Glomerular visceral epithelial cell (primary cell): ENCODE measurements at regions not wholly inside any gene's neighbourhood (a gene's known extent, or its start where the extent isn't known, plus 50 kb on each side); places are given as distances from the start of the nearest gene placed in this dataset.
"Not testable (repeated sequence)": the region's sequence is repeated elsewhere in the genome, so short reads cannot be mapped to it uniquely, and the experiment has no call there.

Experiments used
- DNase-seq: peaks from one replicate; pipeline ENCODE4 v3.0.0-alpha.2; 2016; ENCODE audit errors: extremely low spot score

DNA sequence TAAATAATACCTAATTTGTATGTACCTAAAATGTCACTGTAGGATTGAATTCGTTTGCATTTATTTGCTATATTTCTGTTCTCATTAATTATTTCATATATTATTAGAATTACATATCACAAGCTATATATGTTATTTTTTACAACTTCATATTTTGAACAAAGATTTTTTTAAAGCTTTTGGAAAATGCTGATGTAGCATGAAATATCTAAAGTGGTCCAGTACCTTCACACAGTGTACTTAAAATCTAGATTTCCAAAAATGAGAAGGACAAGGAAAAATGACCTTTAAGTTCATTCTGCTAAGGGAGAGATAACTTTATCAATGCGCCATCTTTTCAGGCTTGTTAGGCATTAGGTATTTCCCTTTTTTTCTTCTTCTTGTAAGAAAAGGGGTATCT, 71.8 kb downstream of the LARP7 start:
- no peak for DNase-seq

DNA sequence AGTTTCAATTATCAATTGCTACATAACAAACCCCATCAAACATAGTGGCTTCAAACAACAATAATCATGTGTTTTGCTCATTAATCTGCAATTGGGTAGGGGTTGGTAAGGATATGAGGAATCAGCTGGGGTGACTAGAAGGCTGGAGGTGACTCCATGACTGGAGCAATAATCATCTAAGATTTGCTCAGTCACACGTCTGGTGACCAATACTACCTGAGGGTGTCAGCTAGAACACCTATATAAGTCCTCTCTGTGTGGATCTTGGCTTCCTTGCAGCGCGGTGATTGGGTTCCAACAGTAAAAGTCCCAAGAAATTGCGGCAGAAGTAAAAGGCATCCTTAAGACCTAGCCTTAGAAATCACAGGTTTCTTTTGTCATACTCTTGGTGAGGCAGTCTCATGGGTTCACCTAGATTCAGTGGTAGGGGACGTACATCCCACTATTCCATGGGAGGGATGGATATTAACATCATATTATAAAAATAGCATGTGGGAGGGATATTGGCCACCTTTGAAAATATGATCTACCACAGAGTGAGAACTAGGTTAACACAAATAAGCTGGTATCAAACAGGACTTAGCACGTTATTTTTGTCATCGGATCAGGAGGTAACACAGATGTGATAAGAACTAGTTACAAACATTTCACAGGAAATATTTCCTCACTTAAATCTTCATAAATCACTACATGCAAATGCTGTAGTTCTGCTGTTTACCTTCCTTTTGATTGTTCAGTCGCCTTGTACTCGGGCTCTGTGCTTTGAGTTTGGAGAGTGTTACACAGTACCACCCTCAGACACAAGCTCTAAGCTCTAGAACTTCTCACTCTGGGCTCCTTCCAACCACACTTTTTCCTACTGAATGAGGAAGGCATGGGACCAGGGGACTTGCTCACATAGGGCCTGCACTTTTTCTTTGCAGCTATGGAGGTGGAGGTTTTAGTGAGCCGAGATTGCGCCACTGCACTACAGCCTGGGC, 78.3 kb downstream of the LARP7 start:
- DNase-seq = no peak

DNA sequence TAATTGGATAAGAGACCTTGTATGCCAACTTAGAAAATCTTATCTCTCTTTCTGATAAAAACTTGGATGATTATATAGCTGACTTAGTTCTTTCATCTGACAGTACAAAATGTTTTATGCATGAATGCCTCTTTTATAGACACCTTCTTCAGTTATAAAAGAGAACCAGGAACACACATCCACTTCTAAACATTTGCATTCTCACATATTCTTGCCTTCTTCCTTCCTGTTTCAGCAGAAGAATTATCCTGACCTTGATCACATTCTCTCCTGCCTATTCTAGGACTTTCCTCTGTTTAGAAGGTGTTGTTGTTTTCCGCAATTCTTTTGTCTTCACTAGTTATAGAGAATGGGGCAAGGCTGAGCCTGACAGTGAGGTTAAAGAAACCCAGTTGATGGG, 80.9 kb downstream of the LARP7 start:
- no peak for DNase-seq

DNA sequence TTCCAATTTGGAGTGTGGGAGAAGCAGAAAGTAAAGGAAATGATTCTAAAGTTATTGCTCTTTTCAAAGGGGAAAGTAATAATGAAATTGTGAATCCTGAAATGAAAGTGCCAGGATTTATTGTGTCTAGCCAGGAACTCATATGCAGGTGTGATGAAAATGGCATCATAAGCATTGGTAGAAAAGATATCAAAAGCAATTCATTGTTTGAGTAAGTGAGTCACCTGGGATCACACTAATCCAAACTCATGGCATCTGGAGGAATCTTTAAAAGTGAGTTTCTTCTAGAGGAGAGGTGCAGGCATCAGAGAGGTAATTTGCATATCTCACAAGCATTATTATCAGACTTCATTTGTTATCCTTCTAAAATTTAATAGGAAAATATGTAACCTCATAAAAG, 84.7 kb downstream of the LARP7 start:
- no peak for DNase-seq

DNA sequence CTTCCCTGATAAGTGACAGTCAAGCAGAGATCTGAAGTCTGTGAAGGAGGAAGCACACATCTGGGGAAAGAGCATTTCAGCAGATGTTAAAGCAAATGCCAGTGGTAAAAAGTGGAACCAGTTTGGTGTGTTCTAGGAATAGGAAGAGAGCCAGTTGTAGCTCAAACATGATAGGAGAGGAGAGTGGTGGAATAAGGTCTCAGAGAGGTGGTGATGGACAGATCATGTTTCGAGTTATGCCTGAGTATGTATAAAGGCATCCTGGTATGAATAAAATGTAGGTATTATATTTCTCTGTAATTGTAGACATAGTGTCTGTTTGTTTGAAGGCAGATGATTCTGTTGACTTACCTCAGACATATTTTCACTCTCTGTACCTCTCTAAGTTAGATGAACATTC, 89.1 kb downstream of the LARP7 start:
- DNase-seq = no peak

DNA sequence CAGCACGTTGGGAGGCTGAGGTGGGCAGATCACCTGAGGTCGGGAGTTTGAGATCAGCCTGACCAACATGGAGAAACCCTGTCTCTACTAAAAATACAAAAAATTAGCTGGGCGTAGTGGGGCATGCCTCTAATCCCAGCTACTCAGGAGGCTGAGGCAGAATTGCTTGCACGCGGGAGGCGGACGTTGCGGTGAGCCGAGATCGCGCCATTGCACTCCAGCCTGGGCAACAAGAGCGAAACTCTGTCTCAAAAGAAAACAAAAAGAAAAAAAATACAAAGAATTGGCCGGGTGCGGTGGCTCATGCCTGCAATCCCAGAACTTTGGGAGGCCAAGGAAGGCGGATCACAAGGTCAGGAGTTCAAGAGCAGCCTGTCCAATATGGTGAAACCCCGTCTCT, 90.8 kb downstream of the LARP7 start:
- not testable (repeated sequence) for DNase-seq

DNA sequence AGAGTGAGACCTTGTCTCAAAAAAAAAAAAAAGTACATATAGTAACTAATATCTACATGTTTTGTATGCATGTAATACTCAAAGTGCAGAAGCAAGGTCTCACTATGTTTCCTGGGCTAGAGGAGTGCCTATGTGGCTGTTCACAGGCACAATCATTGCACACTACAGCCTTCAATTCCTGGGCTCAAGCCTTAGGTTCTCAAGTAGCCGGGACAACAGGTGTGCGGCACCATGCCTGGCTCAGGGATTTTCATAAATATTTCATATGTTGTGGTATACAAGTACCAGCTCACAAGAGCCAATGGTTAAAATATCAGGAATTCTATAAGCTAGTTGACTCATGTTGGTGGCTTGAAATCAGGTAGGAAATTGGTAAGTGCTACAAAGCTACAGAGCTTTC, 94.8 kb downstream of the LARP7 start:
- peak; percentile 7 for DNase-seq

DNA sequence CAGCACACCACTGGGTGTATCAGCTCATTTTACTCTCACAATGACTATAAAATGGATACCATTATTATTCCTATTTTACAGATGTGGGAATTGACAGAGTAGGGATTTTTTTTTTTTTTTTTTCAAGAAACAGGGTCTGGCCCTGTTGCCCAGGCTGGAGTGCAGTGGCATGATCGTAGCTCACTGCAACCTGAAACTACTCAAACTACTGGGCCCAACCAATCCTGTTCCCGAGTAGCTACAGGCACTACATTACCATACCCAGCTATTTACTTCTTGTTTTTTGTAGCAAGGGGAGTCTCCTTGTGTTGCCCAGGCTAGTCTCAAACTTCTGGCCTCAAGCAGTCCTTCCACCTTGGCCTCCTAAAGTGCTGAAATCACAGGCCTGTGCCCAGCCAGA, 95.2 kb downstream of the LARP7 start:
- no peak for DNase-seq

DNA sequence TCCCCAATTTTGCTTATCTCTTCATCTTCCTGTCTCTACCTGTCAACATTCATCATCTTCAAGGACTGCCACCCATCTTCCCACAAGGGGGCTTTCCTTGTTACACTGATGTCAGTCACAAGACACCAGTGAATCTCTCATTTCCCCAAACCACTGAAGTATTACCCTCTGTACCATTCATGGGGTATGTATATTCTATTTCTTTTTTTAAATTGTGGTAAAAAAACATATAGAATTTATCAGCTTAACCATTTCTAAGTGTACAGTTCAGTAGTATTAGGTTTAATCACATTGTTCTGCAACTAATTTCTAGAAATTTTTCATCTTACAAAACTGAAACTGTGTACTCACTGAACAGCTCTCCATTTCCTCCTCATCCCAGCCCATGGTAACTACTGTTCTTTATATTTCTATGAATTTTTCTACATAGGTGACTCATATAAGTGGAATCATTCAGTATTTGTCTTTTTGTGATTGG, 98.6 kb downstream of the LARP7 start:
- no peak for DNase-seq

DNA sequence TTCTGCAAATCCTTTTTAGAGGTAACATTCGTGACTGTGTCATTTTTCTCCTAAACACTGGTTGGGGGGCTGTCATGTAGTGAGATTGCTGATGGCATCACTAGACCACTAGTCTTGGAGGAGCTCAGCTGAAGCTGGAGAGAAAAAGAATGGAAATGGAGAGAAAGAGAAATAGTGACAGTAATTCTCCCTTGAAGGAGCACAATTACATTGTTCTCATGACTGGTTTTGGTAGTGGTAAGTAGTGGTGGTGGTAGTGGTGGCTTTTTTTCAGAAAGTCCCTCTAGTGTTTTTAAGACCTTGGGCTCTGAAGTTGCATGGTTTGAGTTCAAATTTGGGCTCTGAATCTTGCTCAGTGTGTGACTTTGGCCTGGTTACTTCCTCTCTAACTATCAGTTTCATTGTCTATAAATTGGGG, 99.8 kb downstream of the LARP7 start:
- DNase-seq = no peak

DNA sequence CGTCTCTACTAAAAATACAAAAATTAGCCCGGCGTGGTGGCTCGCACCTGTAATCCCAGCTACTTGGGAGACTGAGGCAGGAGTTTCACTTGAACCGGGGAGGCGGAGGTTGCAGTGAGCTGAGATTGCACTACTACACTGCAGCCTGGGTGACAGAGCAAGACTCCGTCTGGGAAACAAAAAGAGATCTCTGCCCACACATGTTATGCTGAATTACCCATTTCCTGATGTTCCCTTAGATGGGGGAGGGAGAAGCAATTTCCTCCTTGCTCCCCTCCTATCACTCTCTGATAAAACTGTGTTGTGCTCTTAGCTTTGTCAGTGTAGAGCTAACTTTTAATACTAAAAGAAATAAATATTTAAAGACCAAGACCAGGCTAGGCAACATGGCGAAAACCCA, 102.5 kb downstream of the LARP7 start:
- DNase-seq = no peak

DNA sequence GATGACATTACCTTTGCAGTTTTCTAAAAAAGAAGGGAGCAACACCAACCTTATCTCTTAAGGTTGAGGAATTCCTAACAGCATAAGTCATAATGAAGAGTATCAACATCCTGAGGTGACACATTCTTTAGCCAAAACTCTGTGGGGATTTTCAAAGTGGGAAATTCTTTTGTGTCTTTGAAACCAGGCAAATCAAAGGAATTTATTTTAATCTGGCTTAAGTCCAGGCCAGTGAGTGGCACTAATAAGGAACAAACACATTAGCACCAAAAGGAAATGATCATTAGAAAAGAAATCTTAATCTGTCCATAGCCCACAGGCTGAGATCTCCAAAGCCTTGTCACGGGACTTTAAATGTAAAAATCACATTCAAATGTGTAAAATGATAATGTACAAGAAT, 110.1 kb downstream of the LARP7 start:
- DNase-seq = peak; percentile 55

DNA sequence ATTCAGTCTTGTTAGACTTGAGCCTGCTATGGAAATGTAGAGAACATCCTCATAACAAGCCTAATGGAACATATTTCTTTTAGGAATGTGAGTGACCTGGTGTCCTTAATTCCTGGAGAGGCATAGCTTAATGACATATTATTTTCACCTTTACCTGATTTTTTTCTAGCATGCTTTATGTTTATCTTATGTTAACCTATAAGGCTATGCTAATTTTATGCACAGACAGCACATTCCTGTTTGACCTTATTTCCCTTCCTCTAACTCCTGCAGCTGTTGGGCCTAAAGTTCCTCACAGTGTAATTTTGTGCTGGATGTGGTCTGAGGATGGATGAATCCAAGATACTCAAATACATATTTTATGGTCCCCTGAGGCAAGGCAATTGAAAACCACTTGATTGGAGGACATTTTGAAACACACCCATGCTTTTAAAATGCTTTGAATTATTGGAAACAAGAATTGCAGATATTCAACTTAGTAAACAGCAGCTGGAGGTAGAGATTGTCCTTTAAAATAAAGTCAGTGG, 111.5 kb downstream of the LARP7 start:
- DNase-seq = no peak

DNA sequence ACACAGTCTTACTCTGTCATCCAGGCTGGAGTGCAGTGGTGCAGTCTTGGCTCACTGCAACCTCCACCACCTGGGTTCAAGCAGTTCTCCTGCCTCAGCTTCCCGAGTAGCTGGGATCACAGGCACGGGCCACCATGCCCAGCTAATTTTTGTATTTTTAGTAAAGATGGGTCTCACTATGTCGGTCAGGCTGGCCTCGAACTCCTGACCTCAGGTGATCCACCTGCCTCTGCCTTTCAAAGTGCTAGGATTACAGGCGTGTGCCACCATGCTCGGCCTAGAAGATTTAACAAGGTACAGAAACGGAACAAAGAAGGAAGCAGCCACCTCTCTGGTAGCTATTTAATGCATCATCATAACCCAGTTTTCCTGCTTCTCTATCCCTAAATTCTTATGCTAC, 113.8 kb downstream of the LARP7 start:
- DNase-seq = not testable (repeated sequence)

DNA sequence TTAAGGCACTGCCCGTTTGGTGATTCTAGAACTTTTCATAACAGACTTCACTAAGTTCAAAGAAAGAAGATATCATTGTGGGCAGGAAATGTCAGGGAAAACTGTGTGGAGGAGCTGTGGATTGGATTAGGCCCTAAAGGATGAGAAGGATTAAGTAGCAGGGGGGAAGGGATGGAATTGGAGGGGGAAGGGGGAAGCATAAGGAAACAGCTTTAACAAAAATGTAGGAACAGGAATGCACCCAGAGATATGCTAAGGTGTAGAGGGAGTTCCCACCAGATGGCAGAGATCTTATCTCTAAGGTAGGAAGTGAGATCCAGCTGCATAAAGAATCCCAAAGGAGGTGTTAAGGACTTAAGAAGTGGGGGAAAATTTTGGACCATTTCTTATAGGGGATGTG, 114.5 kb downstream of the LARP7 start:
- no peak for DNase-seq

DNA sequence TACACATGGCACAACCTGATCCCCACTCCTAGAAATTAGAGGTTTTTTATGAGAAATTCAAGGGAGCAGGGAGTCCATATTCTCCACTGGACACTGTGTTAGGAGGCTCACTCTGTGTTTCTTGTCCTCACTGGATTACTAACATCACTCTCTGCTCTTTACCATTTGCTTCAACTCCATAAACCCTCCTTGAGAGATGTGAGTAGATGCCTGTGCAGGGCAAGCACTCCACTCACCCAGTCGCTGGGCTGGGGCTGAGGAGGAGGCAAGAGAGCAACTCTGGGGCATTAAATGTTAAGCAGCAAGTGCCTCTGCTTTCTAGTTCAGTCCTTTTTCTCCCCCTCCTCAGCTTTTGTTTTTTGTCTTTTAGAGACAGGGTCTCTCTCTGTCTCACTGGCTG, 115.1 kb downstream of the LARP7 start:
- no peak for DNase-seq

DNA sequence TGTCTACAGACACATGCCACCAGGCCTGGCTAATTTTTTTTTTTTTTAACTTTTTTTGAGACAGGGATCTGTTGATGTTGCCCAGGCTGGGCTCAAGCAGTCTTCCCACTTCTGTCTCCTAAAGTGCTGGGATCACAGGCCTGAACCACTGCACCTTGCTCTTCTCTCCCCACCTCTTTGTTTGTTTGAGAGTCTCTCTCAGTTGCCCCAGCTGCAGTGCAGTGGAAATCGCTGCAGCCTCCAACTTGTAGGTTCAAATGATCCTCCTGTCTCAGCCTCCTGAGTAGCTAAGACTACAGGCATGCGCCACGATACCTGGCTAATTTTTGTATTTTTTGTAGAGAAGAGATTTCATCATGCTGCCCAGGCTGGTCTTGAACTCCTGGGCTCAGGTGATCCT, 115.6 kb downstream of the LARP7 start:
- DNase-seq = no peak

DNA sequence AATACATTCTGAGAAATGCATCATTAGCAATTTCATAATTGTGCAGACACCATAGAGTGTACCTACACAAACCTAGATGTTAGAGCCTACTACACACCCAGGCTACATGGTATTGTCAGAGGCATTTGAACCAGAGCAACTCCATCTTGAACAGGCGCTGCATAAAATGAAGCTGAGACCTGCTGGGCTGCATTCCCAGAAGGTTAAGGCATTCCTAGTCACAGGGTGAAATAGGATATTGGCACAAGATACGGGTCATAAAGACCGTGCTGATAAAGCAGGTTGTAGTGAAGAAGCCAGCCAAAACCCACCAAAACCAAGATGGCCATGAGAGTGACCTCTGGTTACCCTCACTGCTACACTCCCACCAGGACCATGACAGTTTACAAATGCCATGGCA, 116.4 kb downstream of the LARP7 start:
- no peak for DNase-seq

DNA sequence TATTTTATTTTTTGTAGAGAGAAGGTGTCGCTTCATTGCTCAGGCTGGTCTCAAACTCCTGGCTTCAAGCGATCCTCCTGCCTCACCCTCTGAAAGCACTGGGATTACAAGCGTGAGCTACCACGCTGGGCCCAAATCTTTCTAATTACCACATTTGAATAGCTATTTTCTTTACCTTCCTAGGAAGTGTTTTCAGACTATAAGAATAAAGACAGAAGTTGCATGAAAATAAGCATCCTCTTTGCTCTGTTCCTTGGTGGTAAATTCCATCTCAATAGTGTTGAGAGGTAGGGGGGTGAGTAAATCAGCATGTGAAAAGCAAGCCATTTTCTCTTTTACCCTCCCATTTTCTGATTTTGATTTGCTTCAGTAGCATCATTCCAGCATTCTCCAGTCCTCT, 122.4 kb downstream of the LARP7 start:
- DNase-seq = no peak

DNA sequence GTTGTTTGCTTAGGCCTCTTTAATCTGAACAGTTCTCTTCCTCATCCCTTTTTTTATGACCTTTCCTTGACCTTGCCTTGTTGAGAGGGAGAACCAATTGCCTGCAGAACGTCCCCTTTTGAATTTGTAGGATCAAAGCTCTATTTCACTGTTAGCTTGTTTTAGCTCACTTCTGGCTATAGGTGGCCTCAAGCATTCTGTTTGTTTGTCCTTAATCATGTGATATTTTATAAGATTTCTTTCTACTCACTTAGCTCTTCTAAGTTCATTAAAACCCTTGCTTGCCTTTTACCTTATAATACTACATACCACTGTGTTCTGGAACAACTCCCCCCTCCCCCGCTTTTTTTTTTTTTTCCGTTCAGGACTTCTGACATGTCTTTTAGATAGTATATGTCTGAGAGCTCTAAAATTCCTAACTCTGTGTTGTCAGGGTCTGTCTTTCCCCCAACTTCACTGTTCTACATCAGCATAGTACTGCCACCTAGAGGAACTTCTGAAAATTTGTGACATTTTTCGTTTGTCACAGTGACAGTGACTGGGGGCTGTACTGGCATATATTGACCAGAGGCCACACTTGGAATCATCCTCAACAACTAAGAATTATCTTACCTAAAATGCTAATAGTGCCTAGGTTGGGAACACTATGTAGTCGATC, 128.5 kb downstream of the LARP7 start:
- DNase-seq = peak; percentile 27

DNA sequence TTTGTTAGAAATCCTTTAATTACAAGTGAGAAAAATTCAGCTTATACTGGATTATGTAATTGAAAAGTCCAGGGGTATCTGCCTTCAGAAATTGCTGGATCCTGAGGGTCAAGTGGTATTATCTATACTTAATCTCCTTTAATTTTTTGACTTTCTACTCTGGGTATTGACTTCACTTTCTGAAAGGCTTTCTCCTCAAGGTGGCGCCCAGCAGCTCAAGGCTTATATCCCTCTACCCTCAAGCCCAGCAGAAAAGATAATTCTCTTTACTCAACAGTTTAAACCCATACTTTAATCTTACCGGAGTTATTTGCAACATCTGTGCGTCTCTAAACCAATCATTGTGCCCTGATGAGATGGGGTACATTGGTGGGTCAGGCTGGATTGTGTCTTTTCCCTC, 129.5 kb downstream of the LARP7 start:
- peak; percentile 24 for DNase-seq

DNA sequence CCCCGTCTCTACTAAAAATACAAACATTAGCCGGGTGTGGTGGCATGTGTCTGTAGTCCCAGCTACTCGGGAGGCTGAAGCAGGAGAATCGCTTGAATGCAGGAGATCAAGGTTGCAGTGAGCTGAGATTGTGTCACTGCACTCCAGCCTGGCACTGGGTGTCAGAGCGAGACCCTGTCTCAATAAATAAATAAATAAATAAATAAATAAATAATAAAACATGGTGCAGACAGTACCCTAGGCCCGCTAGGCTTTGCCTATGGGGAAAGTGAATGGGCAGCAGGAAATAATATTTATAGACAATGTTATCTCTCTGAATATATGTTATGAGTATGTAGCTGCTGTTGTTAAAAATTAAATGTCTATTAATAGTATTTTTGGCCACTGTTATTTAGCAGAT, 130.4 kb downstream of the LARP7 start:
- DNase-seq = no peak

DNA sequence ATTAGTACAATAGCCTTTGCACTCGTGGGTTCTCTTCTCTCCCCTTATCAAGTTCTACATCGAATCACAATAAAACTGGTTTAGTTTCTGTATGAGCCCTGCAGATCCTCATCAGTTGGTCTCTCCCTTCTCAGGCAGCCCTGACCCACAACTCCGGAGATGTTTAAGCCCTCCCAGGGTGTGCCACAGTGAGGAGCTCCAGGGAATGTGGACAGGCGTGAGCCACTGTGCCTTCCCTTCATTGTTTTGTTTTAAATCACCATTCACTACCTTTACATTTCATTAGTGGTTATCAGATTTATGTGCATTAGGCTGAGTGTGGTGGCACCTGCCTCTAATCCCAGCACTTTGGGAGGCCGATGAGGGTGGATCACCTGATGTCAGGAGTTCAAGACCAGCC, 133.2 kb downstream of the LARP7 start:
- no peak for DNase-seq
